ENCODE measurements at regions not wholly inside any gene's neighbourhood (a gene's known extent, or its start where the extent isn't known, plus 50 kb on each side); places are given as distances from the start of the nearest gene placed in this dataset.

GRCh38 chr13:31962731-31963370 lies 68.7 kb upstream of the FRY start:
- DNase-seq (ENCODE audit: low spot score) = no peak

GRCh38 chr13:31963631-31964030 lies 67.9 kb upstream of the FRY start:
- DNase-seq (ENCODE audit: low spot score) = no peak

GRCh38 chr13:31964168-31964567 lies 67.4 kb upstream of the FRY start:
- DNase-seq (ENCODE audit: low spot score) = no peak

- DNase-seq (ENCODE audit: low spot score) = no peak
Observed at GRCh38 chr13:31965361-31966066, 66.1 kb upstream of the FRY start.

- DNase-seq (ENCODE audit: low spot score) = no peak
Observed at GRCh38 chr13:31967155-31967554, 64.4 kb upstream of the FRY start.

- DNase-seq (ENCODE audit: low spot score) = no peak
Observed at GRCh38 chr13:31968473-31968872, 63.1 kb upstream of the FRY start.

- DNase-seq (ENCODE audit: low spot score) = no peak
Observed at GRCh38 chr13:31970231-31970930, 61.2 kb upstream of the FRY start.

- no peak for DNase-seq (ENCODE audit: low spot score)
Observed at GRCh38 chr13:31972453-31972852, 59.1 kb upstream of the FRY start.

GRCh38 chr13:31978021-31978420 lies 53.6 kb upstream of the FRY start:
- no peak for DNase-seq (ENCODE audit: low spot score)

- no peak for DNase-seq (ENCODE audit: low spot score)
Observed at GRCh38 chr13:31980830-31981229, 50.7 kb upstream of the FRY start.

Measured in COLO829 (cell line).